ENCODE measurements at regions not wholly inside any gene's neighbourhood (a gene's known extent, or its start where the extent isn't known, plus 50 kb on each side); places are given as distances from the start of the nearest gene placed in this dataset.

DNA sequence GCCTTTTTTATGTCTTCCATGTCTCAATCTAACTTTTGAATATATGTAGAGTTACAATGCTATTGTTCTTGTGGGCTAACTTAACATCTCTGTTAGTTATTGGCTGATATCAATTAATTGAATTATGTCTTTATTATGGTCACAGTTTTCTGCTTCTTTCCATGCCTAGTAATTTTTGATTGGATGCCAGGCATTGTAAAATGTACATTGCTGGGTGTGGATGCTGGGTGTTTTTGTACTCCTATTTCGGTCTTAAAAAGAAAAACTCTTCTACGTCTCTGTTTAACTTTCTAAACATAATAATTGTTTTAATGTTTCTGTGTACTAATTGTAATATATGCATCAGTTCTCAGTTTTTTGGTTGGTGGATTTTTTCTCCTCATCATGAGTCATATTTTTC lies 296.1 kb upstream of the PRICKLE1 start:
- no peaks in the 10 kb centered on the region for H3K9me2 ChIP-seq (replicated peaks; ENCODE audit: insufficient read depth)
- no peak overlapping the region for H3K27ac ChIP-seq
- H4K20me1 ChIP-seq (ENCODE audit: insufficient read depth, poor library complexity, severe bottlenecking), result no peaks in the 10 kb centered on the region
- H3K27me3 ChIP-seq, result no peaks in the 10 kb centered on the region
- no peak overlapping the region for H3K4me3 ChIP-seq
- WGBS (ENCODE audit: low lambda C conversion rate, missing lambda C conversion rate), result 84% methylated on average over 2 of the region's 2 CpGs
- no peak overlapping the region for H2AFZ ChIP-seq
- H3K36me3 ChIP-seq (replicated peaks; ENCODE audit: insufficient read depth, low read depth), result no peaks in the 10 kb centered on the region
- H3K4me1 ChIP-seq (ENCODE audit: insufficient read depth), result no peaks in the 10 kb centered on the region
- TF ChIP-seq, protein P1, sequence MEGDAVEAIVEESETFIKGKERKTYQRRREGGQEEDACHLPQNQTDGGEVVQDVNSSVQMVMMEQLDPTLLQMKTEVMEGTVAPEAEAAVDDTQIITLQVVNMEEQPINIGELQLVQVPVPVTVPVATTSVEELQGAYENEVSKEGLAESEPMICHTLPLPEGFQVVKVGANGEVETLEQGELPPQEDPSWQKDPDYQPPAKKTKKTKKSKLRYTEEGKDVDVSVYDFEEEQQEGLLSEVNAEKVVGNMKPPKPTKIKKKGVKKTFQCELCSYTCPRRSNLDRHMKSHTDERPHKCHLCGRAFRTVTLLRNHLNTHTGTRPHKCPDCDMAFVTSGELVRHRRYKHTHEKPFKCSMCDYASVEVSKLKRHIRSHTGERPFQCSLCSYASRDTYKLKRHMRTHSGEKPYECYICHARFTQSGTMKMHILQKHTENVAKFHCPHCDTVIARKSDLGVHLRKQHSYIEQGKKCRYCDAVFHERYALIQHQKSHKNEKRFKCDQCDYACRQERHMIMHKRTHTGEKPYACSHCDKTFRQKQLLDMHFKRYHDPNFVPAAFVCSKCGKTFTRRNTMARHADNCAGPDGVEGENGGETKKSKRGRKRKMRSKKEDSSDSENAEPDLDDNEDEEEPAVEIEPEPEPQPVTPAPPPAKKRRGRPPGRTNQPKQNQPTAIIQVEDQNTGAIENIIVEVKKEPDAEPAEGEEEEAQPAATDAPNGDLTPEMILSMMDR (IDR thresholded peaks at IDR 0.05; ENCODE audit: poor library complexity), result no peak
- no peak for TF ChIP-seq EZH2 (IDR thresholded peaks at IDR 0.05; ENCODE audit: borderline replicate concordance)
- no peak for TF ChIP-seq EZH2phosphoT487 (IDR thresholded peaks at IDR 0.05; ENCODE audit: low read depth, severe bottlenecking, unreplicated experiment)
- H3K9me3 ChIP-seq (ENCODE audit: low read depth), result no peaks in the 10 kb centered on the region
- H3K4me2 ChIP-seq, result no peak overlapping the region
- no peaks in the 10 kb centered on the region for H3K79me2 ChIP-seq
- DNase-seq (ENCODE audit: low spot score), result no peak

DNA sequence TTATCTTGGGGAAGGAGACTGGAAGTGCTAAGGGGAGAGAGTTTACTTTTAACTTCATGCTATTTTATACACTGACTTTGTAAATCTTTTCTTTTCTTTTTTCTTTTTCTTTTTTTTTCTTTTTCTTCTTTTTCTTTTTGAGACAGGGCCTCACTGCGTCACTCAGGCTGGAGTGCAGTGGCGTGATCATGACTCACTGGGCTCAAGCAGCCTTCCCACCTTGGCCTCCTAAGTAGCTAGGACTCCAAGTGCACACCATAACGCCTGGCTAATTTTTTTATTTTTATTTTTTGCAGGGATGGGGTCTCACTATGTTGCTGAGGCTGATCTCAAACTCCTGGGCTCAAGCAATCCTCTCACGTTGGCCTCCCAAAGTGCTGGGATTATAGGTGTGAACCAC lies 294.6 kb upstream of the PRICKLE1 start:
- Histone ChIP-seq H2AFZ (no peak overlapping the region), H3K27ac (no peak overlapping the region), H3K9me2 (replicated peaks; ENCODE audit: insufficient read depth) (no peaks in the 10 kb centered on the region), H4K20me1 (ENCODE audit: insufficient read depth, poor library complexity, severe bottlenecking) (no peaks in the 10 kb centered on the region), H3K9me3 (ENCODE audit: low read depth) (no peaks in the 10 kb centered on the region), H3K4me3 (no peak overlapping the region), H3K79me2 (no peaks in the 10 kb centered on the region), H3K4me1 (ENCODE audit: insufficient read depth) (no peaks in the 10 kb centered on the region), H3K36me3 (replicated peaks; ENCODE audit: insufficient read depth, low read depth) (no peaks in the 10 kb centered on the region), H3K27me3 (no peaks in the 10 kb centered on the region), H3K4me2 (no peak overlapping the region)
- no peak for DNase-seq (ENCODE audit: low spot score)
- no peak for TF ChIP-seq EZH2phosphoT487 (IDR thresholded peaks at IDR 0.05; ENCODE audit: low read depth, severe bottlenecking, unreplicated experiment)
- no peak for TF ChIP-seq EZH2 (IDR thresholded peaks at IDR 0.05; ENCODE audit: borderline replicate concordance)
- TF ChIP-seq, protein P1 (IDR thresholded peaks at IDR 0.05; ENCODE audit: poor library complexity), result no peak
- WGBS (ENCODE audit: low lambda C conversion rate, missing lambda C conversion rate), result 89% methylated on average over 4 of the region's 4 CpGs

DNA sequence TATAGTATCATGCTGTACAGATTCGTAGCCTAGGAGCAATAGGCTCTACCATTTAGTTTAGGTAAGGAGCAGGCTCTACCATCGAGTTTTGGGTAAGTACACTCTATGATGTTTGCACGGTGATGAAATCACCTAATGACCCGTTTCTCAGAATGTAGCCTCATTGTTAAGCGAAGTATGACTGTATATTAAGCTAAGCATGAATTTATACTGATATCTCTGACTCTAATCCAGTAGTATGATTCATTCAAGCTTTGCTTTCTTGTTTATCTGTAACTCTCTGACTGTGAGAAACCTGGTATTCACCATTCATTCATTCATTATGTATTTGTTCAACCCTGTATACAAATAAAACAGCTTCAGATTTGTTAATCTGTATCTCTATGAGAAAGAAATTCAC lies 283.9 kb upstream of the PRICKLE1 start:
- H3K9me2 ChIP-seq (replicated peaks; ENCODE audit: insufficient read depth), result no peaks in the 10 kb centered on the region
- TF ChIP-seq, protein P1 (IDR thresholded peaks at IDR 0.05; ENCODE audit: poor library complexity), result no peak
- TF ChIP-seq EZH2 (IDR thresholded peaks at IDR 0.05; ENCODE audit: borderline replicate concordance), result no peak
- no peak for TF ChIP-seq EZH2phosphoT487 (IDR thresholded peaks at IDR 0.05; ENCODE audit: low read depth, severe bottlenecking, unreplicated experiment)
- DNase-seq (ENCODE audit: low spot score), result no peak

DNA sequence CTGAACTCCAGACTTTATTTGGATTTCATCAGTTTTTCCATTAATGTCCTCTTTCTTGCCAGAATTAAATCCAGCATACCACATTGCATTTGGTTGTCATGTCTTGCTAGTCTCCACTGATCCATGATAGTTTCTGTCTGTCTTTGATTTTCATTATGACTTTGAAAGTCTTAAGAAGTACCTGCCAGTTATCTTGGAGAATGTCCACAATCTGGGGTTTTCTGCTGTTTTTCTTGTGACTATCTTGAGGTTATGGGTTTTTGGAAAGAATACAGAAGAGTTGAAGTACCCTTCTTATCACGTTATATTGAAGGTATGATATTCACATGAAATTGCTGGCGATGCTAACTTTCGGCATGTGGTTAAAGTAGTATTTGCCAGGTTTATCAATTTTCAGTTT lies 282.3 kb upstream of the PRICKLE1 start:
- Histone ChIP-seq H3K4me3 (no peak overlapping the region), H3K36me3 (replicated peaks; ENCODE audit: insufficient read depth, low read depth) (no peaks in the 10 kb centered on the region), H3K4me1 (ENCODE audit: insufficient read depth) (no peaks in the 10 kb centered on the region), H3K79me2 (no peaks in the 10 kb centered on the region), H3K4me2 (no peak overlapping the region), H3K9me2 (replicated peaks; ENCODE audit: insufficient read depth) (no peaks in the 10 kb centered on the region), H3K9me3 (ENCODE audit: low read depth) (no peaks in the 10 kb centered on the region), H3K27ac (no peak overlapping the region), H2AFZ (no peak overlapping the region), H3K27me3 (no peaks in the 10 kb centered on the region), H4K20me1 (ENCODE audit: insufficient read depth, poor library complexity, severe bottlenecking) (no peaks in the 10 kb centered on the region)
- TF ChIP-seq, protein P1 (IDR thresholded peaks at IDR 0.05; ENCODE audit: poor library complexity), result no peak
- TF ChIP-seq EZH2 (IDR thresholded peaks at IDR 0.05; ENCODE audit: borderline replicate concordance) (no peak), EZH2phosphoT487 (IDR thresholded peaks at IDR 0.05; ENCODE audit: low read depth, severe bottlenecking, unreplicated experiment) (no peak)
- no peak for DNase-seq (ENCODE audit: low spot score)
- WGBS (ENCODE audit: low lambda C conversion rate, missing lambda C conversion rate), result 61% methylated on average over 3 of the region's 3 CpGs

More for the DNA sequence above, 283.9 kb upstream of the PRICKLE1 start:
- H3K36me3 ChIP-seq (replicated peaks; ENCODE audit: insufficient read depth, low read depth), result no peaks in the 10 kb centered on the region
- H3K4me1 ChIP-seq (ENCODE audit: insufficient read depth), result no peaks in the 10 kb centered on the region
- H3K27me3 ChIP-seq, result no peaks in the 10 kb centered on the region
- no peak overlapping the region for H3K4me2 ChIP-seq
- H3K79me2 ChIP-seq, result no peaks in the 10 kb centered on the region
- H3K9me3 ChIP-seq (ENCODE audit: low read depth), result no peaks in the 10 kb centered on the region
- no peak overlapping the region for H3K27ac ChIP-seq
- no peak overlapping the region for H2AFZ ChIP-seq
- WGBS (ENCODE audit: low lambda C conversion rate, missing lambda C conversion rate), result 89% methylated on average over 5 of the region's 5 CpGs
- H4K20me1 ChIP-seq (ENCODE audit: insufficient read depth, poor library complexity, severe bottlenecking), result no peaks in the 10 kb centered on the region
- H3K4me3 ChIP-seq, result no peak overlapping the region
